ENCODE measurements at regions not wholly inside any gene's neighbourhood (a gene's known extent, or its start where the extent isn't known, plus 50 kb on each side); places are given as distances from the start of the nearest gene placed in this dataset.
"Not testable (repeated sequence)": the region's sequence is repeated elsewhere in the genome, so short reads cannot be mapped to it uniquely, and the experiment has no call there.

DNA sequence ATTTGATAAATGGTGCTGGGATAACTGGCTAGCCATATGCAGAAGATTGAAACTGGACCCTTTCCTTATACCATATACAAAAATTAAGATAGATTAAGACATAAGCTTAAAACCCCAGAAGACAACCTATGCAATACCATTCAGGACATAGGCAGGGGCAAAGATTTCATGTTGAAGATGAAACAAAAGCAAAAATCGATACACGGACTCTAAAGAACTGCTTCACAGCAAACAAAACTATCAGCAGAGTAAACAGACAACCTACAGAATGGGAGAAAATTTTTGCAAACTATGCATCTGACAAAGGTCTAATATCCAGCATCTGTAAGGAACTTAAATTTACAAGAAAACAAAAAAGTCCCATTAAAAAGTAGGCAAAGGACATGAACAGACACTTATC, 255.9 kb downstream of the TINAG start:
- TF ChIP-seq, protein P1, sequence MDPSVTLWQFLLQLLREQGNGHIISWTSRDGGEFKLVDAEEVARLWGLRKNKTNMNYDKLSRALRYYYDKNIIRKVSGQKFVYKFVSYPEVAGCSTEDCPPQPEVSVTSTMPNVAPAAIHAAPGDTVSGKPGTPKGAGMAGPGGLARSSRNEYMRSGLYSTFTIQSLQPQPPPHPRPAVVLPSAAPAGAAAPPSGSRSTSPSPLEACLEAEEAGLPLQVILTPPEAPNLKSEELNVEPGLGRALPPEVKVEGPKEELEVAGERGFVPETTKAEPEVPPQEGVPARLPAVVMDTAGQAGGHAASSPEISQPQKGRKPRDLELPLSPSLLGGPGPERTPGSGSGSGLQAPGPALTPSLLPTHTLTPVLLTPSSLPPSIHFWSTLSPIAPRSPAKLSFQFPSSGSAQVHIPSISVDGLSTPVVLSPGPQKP (CRISPR knock-in tag; IDR thresholded peaks at IDR 0.05): not testable (repeated sequence)
- TF ChIP-seq, protein P2, sequence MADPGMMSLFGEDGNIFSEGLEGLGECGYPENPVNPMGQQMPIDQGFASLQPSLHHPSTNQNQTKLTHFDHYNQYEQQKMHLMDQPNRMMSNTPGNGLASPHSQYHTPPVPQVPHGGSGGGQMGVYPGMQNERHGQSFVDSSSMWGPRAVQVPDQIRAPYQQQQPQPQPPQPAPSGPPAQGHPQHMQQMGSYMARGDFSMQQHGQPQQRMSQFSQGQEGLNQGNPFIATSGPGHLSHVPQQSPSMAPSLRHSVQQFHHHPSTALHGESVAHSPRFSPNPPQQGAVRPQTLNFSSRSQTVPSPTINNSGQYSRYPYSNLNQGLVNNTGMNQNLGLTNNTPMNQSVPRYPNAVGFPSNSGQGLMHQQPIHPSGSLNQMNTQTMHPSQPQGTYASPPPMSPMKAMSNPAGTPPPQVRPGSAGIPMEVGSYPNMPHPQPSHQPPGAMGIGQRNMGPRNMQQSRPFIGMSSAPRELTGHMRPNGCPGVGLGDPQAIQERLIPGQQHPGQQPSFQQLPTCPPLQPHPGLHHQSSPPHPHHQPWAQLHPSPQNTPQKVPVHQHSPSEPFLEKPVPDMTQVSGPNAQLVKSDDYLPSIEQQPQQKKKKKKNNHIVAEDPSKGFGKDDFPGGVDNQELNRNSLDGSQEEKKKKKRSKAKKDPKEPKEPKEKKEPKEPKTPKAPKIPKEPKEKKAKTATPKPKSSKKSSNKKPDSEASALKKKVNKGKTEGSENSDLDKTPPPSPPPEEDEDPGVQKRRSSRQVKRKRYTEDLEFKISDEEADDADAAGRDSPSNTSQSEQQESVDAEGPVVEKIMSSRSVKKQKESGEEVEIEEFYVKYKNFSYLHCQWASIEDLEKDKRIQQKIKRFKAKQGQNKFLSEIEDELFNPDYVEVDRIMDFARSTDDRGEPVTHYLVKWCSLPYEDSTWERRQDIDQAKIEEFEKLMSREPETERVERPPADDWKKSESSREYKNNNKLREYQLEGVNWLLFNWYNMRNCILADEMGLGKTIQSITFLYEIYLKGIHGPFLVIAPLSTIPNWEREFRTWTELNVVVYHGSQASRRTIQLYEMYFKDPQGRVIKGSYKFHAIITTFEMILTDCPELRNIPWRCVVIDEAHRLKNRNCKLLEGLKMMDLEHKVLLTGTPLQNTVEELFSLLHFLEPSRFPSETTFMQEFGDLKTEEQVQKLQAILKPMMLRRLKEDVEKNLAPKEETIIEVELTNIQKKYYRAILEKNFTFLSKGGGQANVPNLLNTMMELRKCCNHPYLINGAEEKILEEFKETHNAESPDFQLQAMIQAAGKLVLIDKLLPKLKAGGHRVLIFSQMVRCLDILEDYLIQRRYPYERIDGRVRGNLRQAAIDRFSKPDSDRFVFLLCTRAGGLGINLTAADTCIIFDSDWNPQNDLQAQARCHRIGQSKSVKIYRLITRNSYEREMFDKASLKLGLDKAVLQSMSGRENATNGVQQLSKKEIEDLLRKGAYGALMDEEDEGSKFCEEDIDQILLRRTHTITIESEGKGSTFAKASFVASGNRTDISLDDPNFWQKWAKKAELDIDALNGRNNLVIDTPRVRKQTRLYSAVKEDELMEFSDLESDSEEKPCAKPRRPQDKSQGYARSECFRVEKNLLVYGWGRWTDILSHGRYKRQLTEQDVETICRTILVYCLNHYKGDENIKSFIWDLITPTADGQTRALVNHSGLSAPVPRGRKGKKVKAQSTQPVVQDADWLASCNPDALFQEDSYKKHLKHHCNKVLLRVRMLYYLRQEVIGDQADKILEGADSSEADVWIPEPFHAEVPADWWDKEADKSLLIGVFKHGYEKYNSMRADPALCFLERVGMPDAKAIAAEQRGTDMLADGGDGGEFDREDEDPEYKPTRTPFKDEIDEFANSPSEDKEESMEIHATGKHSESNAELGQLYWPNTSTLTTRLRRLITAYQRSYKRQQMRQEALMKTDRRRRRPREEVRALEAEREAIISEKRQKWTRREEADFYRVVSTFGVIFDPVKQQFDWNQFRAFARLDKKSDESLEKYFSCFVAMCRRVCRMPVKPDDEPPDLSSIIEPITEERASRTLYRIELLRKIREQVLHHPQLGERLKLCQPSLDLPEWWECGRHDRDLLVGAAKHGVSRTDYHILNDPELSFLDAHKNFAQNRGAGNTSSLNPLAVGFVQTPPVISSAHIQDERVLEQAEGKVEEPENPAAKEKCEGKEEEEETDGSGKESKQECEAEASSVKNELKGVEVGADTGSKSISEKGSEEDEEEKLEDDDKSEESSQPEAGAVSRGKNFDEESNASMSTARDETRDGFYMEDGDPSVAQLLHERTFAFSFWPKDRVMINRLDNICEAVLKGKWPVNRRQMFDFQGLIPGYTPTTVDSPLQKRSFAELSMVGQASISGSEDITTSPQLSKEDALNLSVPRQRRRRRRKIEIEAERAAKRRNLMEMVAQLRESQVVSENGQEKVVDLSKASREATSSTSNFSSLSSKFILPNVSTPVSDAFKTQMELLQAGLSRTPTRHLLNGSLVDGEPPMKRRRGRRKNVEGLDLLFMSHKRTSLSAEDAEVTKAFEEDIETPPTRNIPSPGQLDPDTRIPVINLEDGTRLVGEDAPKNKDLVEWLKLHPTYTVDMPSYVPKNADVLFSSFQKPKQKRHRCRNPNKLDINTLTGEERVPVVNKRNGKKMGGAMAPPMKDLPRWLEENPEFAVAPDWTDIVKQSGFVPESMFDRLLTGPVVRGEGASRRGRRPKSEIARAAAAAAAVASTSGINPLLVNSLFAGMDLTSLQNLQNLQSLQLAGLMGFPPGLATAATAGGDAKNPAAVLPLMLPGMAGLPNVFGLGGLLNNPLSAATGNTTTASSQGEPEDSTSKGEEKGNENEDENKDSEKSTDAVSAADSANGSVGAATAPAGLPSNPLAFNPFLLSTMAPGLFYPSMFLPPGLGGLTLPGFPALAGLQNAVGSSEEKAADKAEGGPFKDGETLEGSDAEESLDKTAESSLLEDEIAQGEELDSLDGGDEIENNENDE (IDR thresholded peaks at IDR 0.05; ENCODE audit: low read depth, low read length): not testable (repeated sequence)
